OCI-LY1 (cell line): ENCODE measurements at regions not wholly inside any gene's neighbourhood (a gene's known extent, or its start where the extent isn't known, plus 50 kb on each side); places are given as distances from the start of the nearest gene placed in this dataset.

Experiments used
- H2AFZ ChIP-seq: fragments of 200-600 bp; sonication (generic), shearing (Covaris generic); 2 replicates; pipeline ENCODE4 v1.6.0; 2014; ENCODE audit warnings: antibody characterized with exemption, mild to moderate bottlenecking, low read length
- H3F3A ChIP-seq: fragments of 200-600 bp; sonication (generic), shearing (Covaris generic); 2 replicates; pipeline ENCODE4 v1.6.0; 2014; ENCODE audit warnings: mild to moderate bottlenecking, antibody characterized with exemption, low read length, moderate library complexity; ENCODE audit not compliant: insufficient read depth
- H3K27ac ChIP-seq: fragments of 200-600 bp; sonication (generic); 2 replicates; pipeline ENCODE4 v1.5.1; 2014; ENCODE audit warnings: low read length, mixed run types, mild to moderate bottlenecking, low read depth; ENCODE audit not compliant: poor library complexity, severe bottlenecking
- H3K27me3 ChIP-seq: fragments of 200-600 bp; sonication (generic); 2 replicates; pipeline ENCODE4 v1.6.0; 2014; ENCODE audit warnings: antibody characterized with exemption, mild to moderate bottlenecking, low read length, moderate library complexity; ENCODE audit not compliant: insufficient read depth
- H3K36me3 ChIP-seq: fragments of 200-600 bp; sonication (generic); 2 replicates; pipeline ENCODE4 v1.6.1; 2014; ENCODE audit warnings: mild to moderate bottlenecking, antibody characterized with exemption, low read length, moderate library complexity, mixed read lengths; ENCODE audit not compliant: insufficient read depth
- H3K4me1 ChIP-seq: fragments of 200-600 bp; sonication (generic); 2 replicates; pipeline ENCODE4 v1.5.1; 2014; ENCODE audit warnings: mild to moderate bottlenecking, low read length, moderate library complexity; ENCODE audit not compliant: insufficient read depth, severe bottlenecking
- H3K4me2 ChIP-seq: fragments of 200-600 bp; sonication (generic), shearing (Covaris generic); 2 replicates; pipeline ENCODE4 v1.6.1; 2014; ENCODE audit warnings: low read length
- H3K4me3 ChIP-seq: fragments of 200-600 bp; sonication (generic); 2 replicates; pipeline ENCODE4 v1.5.1; 2014; ENCODE audit warnings: low read length, low read depth, mild to moderate bottlenecking, mixed read lengths; ENCODE audit not compliant: poor library complexity, severe bottlenecking
- H3K79me2 ChIP-seq: fragments of 200-600 bp; shearing (Covaris generic); 2 replicates; pipeline ENCODE4 v1.6.1; 2016; ENCODE audit warnings: mixed run types, low read length, mixed read lengths; ENCODE audit not compliant: insufficient read depth
- H3K9ac ChIP-seq: fragments of 200-600 bp; sonication (generic), shearing (Covaris generic); 2 replicates; pipeline ENCODE4 v1.6.1; 2014; ENCODE audit warnings: mild to moderate bottlenecking, low read length, mixed read lengths
- H3K9me2 ChIP-seq: fragments of 200-600 bp; sonication (generic), shearing (Covaris generic); 2 replicates; pipeline ENCODE4 v1.6.1; 2014; ENCODE audit warnings: low read depth, mild to moderate bottlenecking, low read length, mixed read lengths
- H3K9me3 ChIP-seq: fragments of 200-600 bp; shearing (Covaris generic); 2 replicates; pipeline ENCODE4 v1.6.1; 2014; ENCODE audit warnings: low read length, mixed read lengths
- H4K20me1 ChIP-seq: fragments of 200-600 bp; sonication (generic), shearing (Covaris generic); 2 replicates; pipeline ENCODE4 v1.6.0; 2016; ENCODE audit warnings: mild to moderate bottlenecking, low read length; ENCODE audit not compliant: insufficient read depth
- CTCF ChIP-seq: fragments of 200-600 bp; sonication (generic), shearing (Covaris generic); IDR thresholded peaks from 2 replicates; pipeline ENCODE4 v1.5.1; 2017; ENCODE audit warnings: mild to moderate bottlenecking, antibody characterized with exemption, low read length, moderate library complexity, mixed read lengths
- EZH2 ChIP-seq: fragments of 200-600 bp; sonication (generic), shearing (Covaris generic); IDR thresholded peaks from 2 replicates; pipeline ENCODE4 v1.8.0; 2017; ENCODE audit warnings: borderline replicate concordance, mixed run types, mild to moderate bottlenecking, antibody characterized with exemption, low read length, moderate library complexity, mixed read lengths

GRCh38 chr10:23974746-23975272, 234.1 kb upstream of the KIAA1217 start:
- no peaks in the 10 kb centered on the region for H3K9me3 ChIP-seq
- no peaks in the 10 kb centered on the region for H4K20me1 ChIP-seq
- H3K36me3 ChIP-seq, result no peaks in the 10 kb centered on the region
- no peak overlapping the region for H3K4me3 ChIP-seq
- no peaks in the 10 kb centered on the region for H3K27me3 ChIP-seq
- TF ChIP-seq EZH2 (no peak), CTCF (no peak)
- H3K4me2 ChIP-seq, result no peak overlapping the region
- no peaks in the 10 kb centered on the region for H3K9me2 ChIP-seq
- H3K27ac ChIP-seq, result no peak overlapping the region
- H3K79me2 ChIP-seq, result no peaks in the 10 kb centered on the region
- no peaks in the 10 kb centered on the region for H3K4me1 ChIP-seq
- H3F3A ChIP-seq, result no peaks in the 10 kb centered on the region
- H2AFZ ChIP-seq, result no peak overlapping the region
- H3K9ac ChIP-seq, result no peak overlapping the region

GRCh38 chr10:23975431-23975830, 233.5 kb upstream of the KIAA1217 start:
- Histone ChIP-seq H3K79me2 (no peaks in the 10 kb centered on the region), H3K9me3 (no peaks in the 10 kb centered on the region), H3K27me3 (no peaks in the 10 kb centered on the region), H3K4me2 (no peak overlapping the region), H3K27ac (no peak overlapping the region), H3F3A (no peaks in the 10 kb centered on the region), H3K4me3 (no peak overlapping the region), H3K9me2 (no peaks in the 10 kb centered on the region), H4K20me1 (no peaks in the 10 kb centered on the region), H3K4me1 (no peaks in the 10 kb centered on the region), H2AFZ (no peak overlapping the region), H3K9ac (no peak overlapping the region), H3K36me3 (no peaks in the 10 kb centered on the region)
- TF ChIP-seq CTCF (no peak), EZH2 (no peak)

GRCh38 chr10:23976275-23976674, 232.7 kb upstream of the KIAA1217 start:
- H3K4me1 ChIP-seq, result no peaks in the 10 kb centered on the region
- no peak overlapping the region for H3K4me2 ChIP-seq
- TF ChIP-seq CTCF (no peak), EZH2 (no peak)
- H3K36me3 ChIP-seq, result no peaks in the 10 kb centered on the region
- H3F3A ChIP-seq, result no peaks in the 10 kb centered on the region
- no peaks in the 10 kb centered on the region for H3K27me3 ChIP-seq
- H3K9ac ChIP-seq, result no peak overlapping the region
- no peak overlapping the region for H3K4me3 ChIP-seq
- H3K9me3 ChIP-seq, result no peaks in the 10 kb centered on the region
- no peaks in the 10 kb centered on the region for H3K79me2 ChIP-seq
- no peaks in the 10 kb centered on the region for H4K20me1 ChIP-seq
- H2AFZ ChIP-seq, result no peak overlapping the region
- no peak overlapping the region for H3K27ac ChIP-seq
- no peaks in the 10 kb centered on the region for H3K9me2 ChIP-seq
